PC-9 (cell line): ENCODE measurements at regions not wholly inside any gene's neighbourhood (a gene's known extent, or its start where the extent isn't known, plus 50 kb on each side); places are given as distances from the start of the nearest gene placed in this dataset.

Source experiments
- EZH2 ChIP-seq: fragments of 200-600 bp; sonication (generic); IDR thresholded peaks from 2 replicates; pipeline ENCODE4 v1.8.0; 2017; ENCODE audit warnings: antibody characterized with exemption, low read depth
- TF ChIP-seq, protein P1 (sequence below): fragments of 200-600 bp; sonication (generic); conservative IDR thresholded peaks from 2 replicates; pipeline ENCODE4 v1.6.1; 2017; ENCODE audit warnings: mixed run types, antibody characterized with exemption, mild to moderate bottlenecking, moderate library complexity

DNA sequence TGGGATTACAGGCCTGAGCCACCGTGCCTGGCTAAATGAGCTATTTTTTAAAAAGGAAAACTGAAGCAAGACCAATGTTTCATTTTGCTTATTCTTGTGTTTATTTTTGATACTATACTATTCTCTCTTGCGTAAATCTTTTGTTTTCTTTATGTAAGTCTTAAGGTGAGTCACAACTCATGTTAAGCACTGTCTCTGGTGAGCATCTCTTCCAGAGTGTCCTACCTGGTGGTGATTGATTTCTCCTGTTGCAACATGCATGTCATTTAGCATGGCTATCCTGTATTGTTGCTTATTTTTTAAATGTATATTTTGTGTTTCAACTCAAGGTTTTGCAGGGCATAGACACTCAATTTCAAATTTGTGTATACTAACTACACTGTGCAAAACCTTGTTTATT lies 336.0 kb downstream of the RFPL4B start:
- TF ChIP-seq, protein P1, sequence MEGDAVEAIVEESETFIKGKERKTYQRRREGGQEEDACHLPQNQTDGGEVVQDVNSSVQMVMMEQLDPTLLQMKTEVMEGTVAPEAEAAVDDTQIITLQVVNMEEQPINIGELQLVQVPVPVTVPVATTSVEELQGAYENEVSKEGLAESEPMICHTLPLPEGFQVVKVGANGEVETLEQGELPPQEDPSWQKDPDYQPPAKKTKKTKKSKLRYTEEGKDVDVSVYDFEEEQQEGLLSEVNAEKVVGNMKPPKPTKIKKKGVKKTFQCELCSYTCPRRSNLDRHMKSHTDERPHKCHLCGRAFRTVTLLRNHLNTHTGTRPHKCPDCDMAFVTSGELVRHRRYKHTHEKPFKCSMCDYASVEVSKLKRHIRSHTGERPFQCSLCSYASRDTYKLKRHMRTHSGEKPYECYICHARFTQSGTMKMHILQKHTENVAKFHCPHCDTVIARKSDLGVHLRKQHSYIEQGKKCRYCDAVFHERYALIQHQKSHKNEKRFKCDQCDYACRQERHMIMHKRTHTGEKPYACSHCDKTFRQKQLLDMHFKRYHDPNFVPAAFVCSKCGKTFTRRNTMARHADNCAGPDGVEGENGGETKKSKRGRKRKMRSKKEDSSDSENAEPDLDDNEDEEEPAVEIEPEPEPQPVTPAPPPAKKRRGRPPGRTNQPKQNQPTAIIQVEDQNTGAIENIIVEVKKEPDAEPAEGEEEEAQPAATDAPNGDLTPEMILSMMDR = no peak
- no peak for TF ChIP-seq EZH2
